Neuronal stem cell (in vitro differentiated cells): ENCODE measurements at regions not wholly inside any gene's neighbourhood (a gene's known extent, or its start where the extent isn't known, plus 50 kb on each side); places are given as distances from the start of the nearest gene placed in this dataset.

ENCODE experiments used
- DNase-seq: peaks from one replicate; pipeline ENCODE4 v3.0.0-alpha.2; 2013; ENCODE audit warnings: low spot score
- H2AFZ ChIP-seq: one replicate; pipeline ENCODE4 v1.6.1; 2013; ENCODE audit warnings: mild to moderate bottlenecking, low read length, inconsistent platforms
- H2AK5ac ChIP-seq: 2 replicates; pipeline ENCODE4 v1.6.1; 2013; ENCODE audit warnings: low read depth, mild to moderate bottlenecking, inconsistent platforms, low read length, moderate library complexity, mixed read lengths
- H2BK120ac ChIP-seq: 2 replicates; pipeline ENCODE4 v1.6.1; 2013; ENCODE audit warnings: low read depth, mild to moderate bottlenecking, inconsistent platforms, low read length, moderate library complexity, mixed read lengths
- H2BK12ac ChIP-seq: one replicate; pipeline ENCODE4 v1.6.1; 2013; ENCODE audit warnings: low read length, inconsistent platforms
- H2BK15ac ChIP-seq: 2 replicates; pipeline ENCODE4 v1.6.1; 2013; ENCODE audit warnings: mild to moderate bottlenecking, low read length, inconsistent platforms, mixed read lengths
- H2BK5ac ChIP-seq: one replicate; pipeline ENCODE4 v1.6.1; 2013; ENCODE audit warnings: inconsistent platforms, mild to moderate bottlenecking, low read length, moderate library complexity
- H3K14ac ChIP-seq: one replicate; pipeline ENCODE4 v1.6.1; 2013; ENCODE audit warnings: low read length, inconsistent platforms
- H3K18ac ChIP-seq: 2 replicates; pipeline ENCODE4 v1.6.1; 2013; ENCODE audit warnings: low read length, inconsistent platforms
- H3K23ac ChIP-seq: 2 replicates; pipeline ENCODE4 v1.6.1; 2013; ENCODE audit warnings: low read depth, mild to moderate bottlenecking, mixed read lengths, low read length, inconsistent platforms; ENCODE audit not compliant: poor library complexity
- H3K27ac ChIP-seq: replicated peaks from 3 replicates; pipeline ENCODE4 v1.5.1; 2013; ENCODE audit warnings: low read length, inconsistent platforms
- H3K27me3 ChIP-seq, 3 experiments: 2 replicates each; pipeline ENCODE4 v1.6.1; 2013; ENCODE audit warnings: low read length in 3 of 3, mild to moderate bottlenecking in 2 of 3, inconsistent platforms in 1 of 3, low read depth in 1 of 3, mixed read lengths in 1 of 3, moderate library complexity in 1 of 3; ENCODE audit not compliant: control insufficient read depth in 3 of 3, insufficient read depth in 3 of 3
- H3K36me3 ChIP-seq, 2 donors: replicated peaks in 1 of 2; 2 replicates each; pipeline ENCODE4 v1.6.1; 2013; ENCODE audit warnings: low read length in 2 of 2; ENCODE audit not compliant: control insufficient read depth in 2 of 2, insufficient read depth in 2 of 2
- H3K4ac ChIP-seq: 2 replicates; pipeline ENCODE4 v1.6.1; 2013; ENCODE audit warnings: inconsistent platforms, mild to moderate bottlenecking, low read length, moderate library complexity
- H3K4me1 ChIP-seq, 2 donors: 1 replicate in 1 of 2; 2 replicates in 1 of 2; pipeline ENCODE4 v1.6.1; 2013; ENCODE audit warnings: low read length in 2 of 2, low read depth in 1 of 2; ENCODE audit not compliant: control insufficient read depth in 2 of 2, insufficient read depth in 1 of 2
- H3K4me2 ChIP-seq: one replicate; pipeline ENCODE4 v1.6.1; 2013; ENCODE audit warnings: mild to moderate bottlenecking, low read length, inconsistent platforms; ENCODE audit not compliant: insufficient read depth, poor library complexity, severe bottlenecking
- H3K4me3 ChIP-seq, 2 donors: 2 replicates each; pipeline ENCODE4 v1.5.1; 2013; ENCODE audit warnings: low read length in 2 of 2, mild to moderate bottlenecking in 2 of 2, inconsistent platforms in 1 of 2, moderate library complexity in 1 of 2
- H3K79me1 ChIP-seq: one replicate; pipeline ENCODE4 v1.6.1; 2013; ENCODE audit warnings: low read depth, mild to moderate bottlenecking, inconsistent platforms, low read length, moderate library complexity
- H3K9ac ChIP-seq: one replicate; pipeline ENCODE4 v1.6.1; 2013; ENCODE audit warnings: mild to moderate bottlenecking, low read depth, low read length, inconsistent platforms; ENCODE audit not compliant: poor library complexity
- H3K9me3 ChIP-seq, 2 donors: replicated peaks in 1 of 2; 2 replicates each; pipeline versions ENCODE3 to v1.6.1; 2013; ENCODE audit warnings: low read length in 2 of 2, mild to moderate bottlenecking in 2 of 2, inconsistent platforms in 1 of 2, low read depth in 1 of 2, mixed read lengths in 1 of 2, moderate library complexity in 1 of 2; ENCODE audit not compliant: control insufficient read depth in 2 of 2, insufficient read depth in 1 of 2
- H4K8ac ChIP-seq: one replicate; pipeline ENCODE4 v1.6.1; 2013; ENCODE audit warnings: low read depth, mild to moderate bottlenecking, inconsistent platforms, low read length, moderate library complexity
- H4K91ac ChIP-seq: one replicate; pipeline ENCODE4 v1.6.1; 2013; ENCODE audit warnings: low read length, low read depth, mild to moderate bottlenecking, inconsistent platforms; ENCODE audit not compliant: poor library complexity
- whole genome bisulfite sequencing, 2 donors: extraction: QIAGEN DNeasy Blood & Tissue Kit; methylation state at CpG; one replicate each; pipeline ENCODE4 v1.1.7; 2013; ENCODE audit warnings: missing lambda C conversion rate in 2 of 2, mixed read lengths in 1 of 2; ENCODE audit not compliant: insufficient read length in 2 of 2, insufficient replicate concordance in 1 of 2; ENCODE audit errors: extremely low coverage in 2 of 2; 5-methylcytosine and 5-hydroxymethylcytosine counted together

DNA sequence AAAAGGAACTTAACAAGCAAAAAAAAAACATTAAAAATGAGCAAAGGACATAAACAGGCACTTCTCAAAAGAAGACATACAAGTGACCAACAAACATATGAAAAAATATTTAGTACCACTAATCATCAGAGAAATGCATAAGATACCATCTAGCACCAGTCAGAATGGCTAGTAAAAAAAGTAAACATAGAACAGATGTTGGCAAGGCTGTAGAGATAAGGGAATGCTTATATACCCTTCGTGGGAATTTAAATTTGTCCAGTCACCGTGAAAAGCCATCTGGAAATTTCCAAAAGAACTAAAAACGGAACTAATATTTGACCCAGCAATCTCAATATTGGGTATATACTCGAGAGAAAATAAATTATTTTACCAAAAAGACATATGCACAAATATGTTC lies 1751.3 kb upstream of the LRRTM1 start:
- Histone ChIP-seq H3K9me3 (no peaks in the 10 kb centered on the region), H3K14ac (no peak overlapping the region), H2AK5ac (no peak overlapping the region), H3K4ac (no peak overlapping the region), H3K79me1 (no peaks in the 10 kb centered on the region), H3K23ac (no peak overlapping the region), H2BK15ac (no peak overlapping the region), H3K4me1 (no peaks in the 10 kb centered on the region), H2BK120ac (no peak overlapping the region), H3K4me3 (no peak overlapping the region), H4K91ac (no peak overlapping the region), H3K27ac (no peak overlapping the region), H2AFZ (no peak overlapping the region), H2BK5ac (no peak overlapping the region), H3K9ac (no peak overlapping the region), H3K18ac (no peak overlapping the region), H3K4me2 (no peak overlapping the region), H2BK12ac (no peak overlapping the region), H3K36me3 (no peaks in the 10 kb centered on the region), H4K8ac (no peak overlapping the region), H3K27me3 (no peaks in the 10 kb centered on the region)
- no peak for DNase-seq
- no CpG with 5 or more reads among the region's 4 CpGs for WGBS, 2 donors

DNA sequence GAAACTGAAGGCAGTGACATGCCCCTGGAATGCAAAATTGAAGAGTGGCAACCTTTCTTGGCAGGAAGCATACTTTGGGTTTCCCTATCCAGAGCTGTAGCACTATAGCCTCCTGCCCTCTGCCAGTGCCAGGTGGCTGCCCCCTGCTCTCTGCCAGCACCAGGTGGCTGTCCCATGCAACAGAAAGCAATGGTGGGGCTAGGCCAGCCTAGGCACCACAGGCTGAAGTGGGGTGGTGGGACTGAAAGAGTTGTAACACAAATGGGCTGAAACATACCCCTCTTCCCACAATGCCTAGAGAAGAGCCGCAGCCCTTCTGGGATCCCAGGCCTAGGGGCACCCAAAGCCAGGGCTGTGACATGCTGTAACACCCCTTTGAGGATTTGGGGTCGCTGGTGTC lies 1739.3 kb upstream of the LRRTM1 start:
- Histone ChIP-seq H2BK15ac (no peak overlapping the region), H3K36me3 (no peaks in the 10 kb centered on the region), H3K23ac (no peak overlapping the region), H3K14ac (no peak overlapping the region), H2AFZ (no peak overlapping the region), H3K27ac (no peak overlapping the region), H3K4me1 (peaks cover 0 to 1% of the 10 kb centered on the region in 2 donors), H2AK5ac (no peak overlapping the region), H4K8ac (no peak overlapping the region), H3K9me3 (peaks cover 0 to 1% of the 10 kb centered on the region in 2 donors), H2BK120ac (no peak overlapping the region), H2BK5ac (no peak overlapping the region), H3K27me3 (no peaks in the 10 kb centered on the region), H2BK12ac (no peak overlapping the region), H3K9ac (no peak overlapping the region), H3K18ac (no peak overlapping the region), H3K79me1 (no peaks in the 10 kb centered on the region), H4K91ac (no peak overlapping the region), H3K4ac (no peak overlapping the region), H3K4me2 (no peak overlapping the region), H3K4me3 (no peak overlapping the region)
- no peak for DNase-seq
- no CpG with 5 or more reads among the region's 2 CpGs for WGBS, 2 donors

DNA sequence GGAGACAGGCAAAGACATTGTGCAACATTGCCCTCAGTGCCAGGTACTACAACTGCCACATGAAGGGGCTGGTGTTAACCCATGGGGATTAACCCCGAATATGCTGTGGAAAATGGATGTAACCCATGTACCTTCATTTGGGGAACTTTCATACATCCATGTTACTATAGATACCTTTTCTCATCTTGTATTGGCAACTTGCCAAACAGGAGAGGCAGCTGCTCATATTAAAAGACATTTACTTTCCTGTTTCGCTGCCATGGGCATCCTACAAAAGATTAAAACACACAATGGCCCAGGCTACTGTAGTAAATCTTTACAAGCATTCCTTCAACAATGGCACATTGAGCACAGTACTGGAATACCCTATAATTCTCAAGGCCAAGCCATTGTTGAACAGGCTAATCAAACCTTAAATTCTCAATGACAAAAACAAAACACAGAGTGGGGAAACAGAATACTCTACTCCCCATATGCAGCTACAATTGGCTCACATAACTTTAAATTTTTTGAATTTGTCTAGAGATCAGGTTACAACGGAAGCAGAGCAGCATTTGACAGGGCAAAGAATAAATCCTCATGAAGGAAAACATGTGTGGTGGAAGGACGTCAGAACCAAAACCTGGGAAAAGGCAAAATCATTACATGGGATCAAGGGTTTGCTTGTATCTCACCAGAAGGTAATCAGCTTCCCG lies 1723.5 kb upstream of the LRRTM1 start:
- Histone ChIP-seq H2AFZ (no peak overlapping the region), H3K4me1 (no peaks in the 10 kb centered on the region), H4K91ac (no peak overlapping the region), H3K27me3 (no peaks in the 10 kb centered on the region), H2BK15ac (no peak overlapping the region), H3K14ac (no peak overlapping the region), H2BK120ac (no peak overlapping the region), H3K9me3 (no peaks in the 10 kb centered on the region), H3K9ac (no peak overlapping the region), H4K8ac (no peak overlapping the region), H2AK5ac (no peak overlapping the region), H3K36me3 (no peaks in the 10 kb centered on the region), H3K23ac (no peak overlapping the region), H2BK12ac (no peak overlapping the region), H3K4me2 (no peak overlapping the region), H2BK5ac (no peak overlapping the region), H3K27ac (no peak overlapping the region), H3K79me1 (no peaks in the 10 kb centered on the region), H3K4ac (no peak overlapping the region), H3K4me3 (no peak overlapping the region), H3K18ac (no peak overlapping the region)
- DNase-seq, result no peak
- no CpG with 5 or more reads among the region's 5 CpGs for WGBS, 2 donors

DNA sequence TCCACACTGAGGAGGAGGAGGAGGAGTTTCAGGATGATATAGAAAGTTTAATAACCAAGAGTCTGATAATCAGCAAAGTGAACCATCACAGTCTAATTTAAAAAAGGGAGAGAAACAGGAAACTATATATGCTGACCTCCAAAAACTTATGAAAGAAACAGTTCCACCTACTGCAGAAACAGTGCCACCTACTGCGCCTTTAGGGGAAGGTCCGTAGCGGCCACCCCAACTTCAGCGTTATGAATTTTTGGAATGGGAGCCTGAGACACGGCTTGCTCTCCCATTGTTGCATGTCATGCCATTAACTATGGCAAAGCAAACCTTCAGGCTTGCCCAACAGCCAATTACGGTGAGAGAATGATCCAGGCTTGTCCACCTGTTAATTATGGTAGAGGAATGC lies 1719.2 kb upstream of the LRRTM1 start:
- H4K8ac ChIP-seq, result no peak overlapping the region
- H3K27me3 ChIP-seq, result no peaks in the 10 kb centered on the region
- H2BK5ac ChIP-seq, result no peak overlapping the region
- H3K79me1 ChIP-seq, result no peaks in the 10 kb centered on the region
- H3K4me3 ChIP-seq, result no peak overlapping the region
- no peak overlapping the region for H3K18ac ChIP-seq
- no peak overlapping the region for H2BK120ac ChIP-seq
- H3K14ac ChIP-seq, result no peak overlapping the region
- H3K9ac ChIP-seq, result no peak overlapping the region
- no CpG with 5 or more reads among the region's 6 CpGs for WGBS, 2 donors
- no peak overlapping the region for H2BK15ac ChIP-seq
- H3K27ac ChIP-seq, result no peak overlapping the region
- no peak overlapping the region for H2BK12ac ChIP-seq
- no peak overlapping the region for H2AFZ ChIP-seq
- no peaks in the 10 kb centered on the region for H3K36me3 ChIP-seq
- no peak for DNase-seq
- no peak overlapping the region for H2AK5ac ChIP-seq
- H3K23ac ChIP-seq, result no peak overlapping the region
- H4K91ac ChIP-seq, result no peak overlapping the region
- H3K4me2 ChIP-seq, result no peak overlapping the region
- no peaks in the 10 kb centered on the region for H3K9me3 ChIP-seq
- no peak overlapping the region for H3K4ac ChIP-seq
- no peaks in the 10 kb centered on the region for H3K4me1 ChIP-seq
